ENCODE measurements at regions not wholly inside any gene's neighbourhood (a gene's known extent, or its start where the extent isn't known, plus 50 kb on each side); places are given as distances from the start of the nearest gene placed in this dataset.

- no peak for DNase-seq (ENCODE audit: extremely low read depth, low read depth)
Measured at GRCh38 chr15:66955871-66956585, 109.4 kb upstream of the SMAD3 start.

GRCh38 chr15:66956672-66957430 is 108.6 kb upstream of the SMAD3 start:
- no peak overlapping the region for H3K4me3 ChIP-seq (replicated peaks; ENCODE audit: low read depth, low read length)
- no peak for TF ChIP-seq CTCF (IDR thresholded peaks at IDR 0.05; ENCODE audit: low read depth, low read length, missing control alignments)
- no peak for DNase-seq (ENCODE audit: extremely low read depth, low read depth)

More at GRCh38 chr15:66955871-66956585, 109.4 kb upstream of the SMAD3 start:
- no peak overlapping the region for H3K4me3 ChIP-seq (replicated peaks; ENCODE audit: low read depth, low read length)
- no peak for TF ChIP-seq CTCF (IDR thresholded peaks at IDR 0.05; ENCODE audit: low read depth, low read length, missing control alignments)

- no peak for DNase-seq (ENCODE audit: extremely low read depth, low read depth)
- TF ChIP-seq CTCF (IDR thresholded peaks at IDR 0.05; ENCODE audit: low read depth, low read length, missing control alignments): no peak
- no peak overlapping the region for H3K4me3 ChIP-seq (replicated peaks; ENCODE audit: low read depth, low read length)
Measured at GRCh38 chr15:66957431-66957720, 108.0 kb upstream of the SMAD3 start.

- no peak overlapping the region for H3K4me3 ChIP-seq (replicated peaks; ENCODE audit: low read depth, low read length)
- DNase-seq (ENCODE audit: extremely low read depth, low read depth): no peak
- no peak for TF ChIP-seq CTCF (IDR thresholded peaks at IDR 0.05; ENCODE audit: low read depth, low read length, missing control alignments)
Measured at GRCh38 chr15:66959066-66959465, 106.3 kb upstream of the SMAD3 start.

- no peak for TF ChIP-seq CTCF (IDR thresholded peaks at IDR 0.05; ENCODE audit: low read depth, low read length, missing control alignments)
- H3K4me3 ChIP-seq (replicated peaks; ENCODE audit: low read depth, low read length): no peak overlapping the region
- no peak for DNase-seq (ENCODE audit: extremely low read depth, low read depth)
Measured at GRCh38 chr15:66959875-66960274, 105.5 kb upstream of the SMAD3 start.

- DNase-seq (ENCODE audit: extremely low read depth, low read depth): no peak
- no peak for TF ChIP-seq CTCF (IDR thresholded peaks at IDR 0.05; ENCODE audit: low read depth, low read length, missing control alignments)
Measured at GRCh38 chr15:66960519-66960918, 104.9 kb upstream of the SMAD3 start.

More at GRCh38 chr15:66960519-66960918, 104.9 kb upstream of the SMAD3 start:
- H3K4me3 ChIP-seq (replicated peaks; ENCODE audit: low read depth, low read length): no peak overlapping the region
